ENCODE measurements at regions not wholly inside any gene's neighbourhood (a gene's known extent, or its start where the extent isn't known, plus 50 kb on each side); places are given as distances from the start of the nearest gene placed in this dataset.

- DNase-seq = peak; percentile 11 to 39 (median 34)
- no peaks in the 10 kb centered on the region for H3K36me3 ChIP-seq (replicated peaks in 1 of 2; ENCODE audit: control insufficient read depth in 1 of 2, insufficient read depth in 2 of 2, low read length in 2 of 2)
- Mint-ChIP-seq H3K36me3 (no peaks in the 10 kb centered on the region), H3K9me3 (peaks cover 0 to 2% (median 0%) of the 10 kb centered on the region in 7 donors), H3K27me3 (ENCODE audit: low read depth in 3 of 3) (peaks cover 1 to 5% (median 3%) of the 10 kb centered on the region in 3 donors), H3K27ac (no peak overlapping the region), H3K4me3 (no peak overlapping the region), H3K4me1 (peaks cover 4% of the 10 kb centered on the region)
- no peaks in the 10 kb centered on the region for H3K79me2 ChIP-seq (ENCODE audit: insufficient read depth, low read length)
- H3K4me1 ChIP-seq (ENCODE audit: control insufficient read depth in 1 of 2, insufficient read depth in 2 of 2, low read length in 2 of 2) = no peaks in the 10 kb centered on the region
- H3K4me2 ChIP-seq (replicated peaks; ENCODE audit: extremely low read depth, low read length, poor library complexity, severe bottlenecking) = no peak overlapping the region
- H3K9ac ChIP-seq (ENCODE audit: insufficient read depth, low read length, poor library complexity, severe bottlenecking) = no peak overlapping the region
- intact Hi-C loops (cut with micrococcal nuclease) = loop anchor here (5.0 to 10.0 kb wide), 2 partner anchors 1046 to 1049 kb away; no protein-coding TSS in a partner anchor
- no peak overlapping the region for H3K27ac ChIP-seq (ENCODE audit: low read depth in 1 of 2, low read length in 2 of 2)
- H3K9me3 ChIP-seq (replicated peaks in 1 of 2; ENCODE audit: control insufficient read depth in 1 of 2, insufficient read depth in 1 of 2, low read length in 2 of 2) = no peaks in the 10 kb centered on the region
- peak overlapping the region; percentile 37 for H2AFZ ChIP-seq (ENCODE audit: insufficient read depth, low read depth, low read length, poor library complexity, severe bottlenecking)
- no peaks in the 10 kb centered on the region for H3K27me3 ChIP-seq (ENCODE audit: control insufficient read depth in 2 of 2, insufficient read depth in 2 of 2, low read length in 2 of 2)
- H4K20me1 ChIP-seq (ENCODE audit: insufficient read depth, low read length) = no peaks in the 10 kb centered on the region
- peak; percentile 73 for TF ChIP-seq CTCF (IDR thresholded peaks at IDR 0.05)
- no peak overlapping the region for H3K4me3 ChIP-seq (replicated peaks in 1 of 3; ENCODE audit: low read depth in 2 of 3, low read length in 3 of 3)
- 9% methylated on average over 9 of the region's 12 CpGs for WGBS (ENCODE audit: insufficient coverage)
Observed at GRCh38 chr4:18593297-18594002, 571.9 kb upstream of the LCORL start.

GRCh38 chr4:18582841-18583240, 561.3 kb upstream of the LCORL start:
- Mint-ChIP-seq H3K4me3 (no peak overlapping the region), H3K4me1 (no peaks in the 10 kb centered on the region), H3K27ac (no peak overlapping the region), H3K27me3 (ENCODE audit: low read depth in 3 of 3) (peaks cover 0 to 3% (median 2%) of the 10 kb centered on the region in 3 donors), H3K9me3 (peaks cover 0 to 3% (median 0%) of the 10 kb centered on the region in 7 donors), H3K36me3 (no peaks in the 10 kb centered on the region)
- Histone ChIP-seq H3K27ac (ENCODE audit: low read depth in 1 of 2, low read length in 2 of 2) (no peak overlapping the region), H2AFZ (ENCODE audit: insufficient read depth, low read depth, low read length, poor library complexity, severe bottlenecking) (no peak overlapping the region), H3K36me3 (replicated peaks in 1 of 2; ENCODE audit: control insufficient read depth in 1 of 2, insufficient read depth in 2 of 2, low read length in 2 of 2) (no peaks in the 10 kb centered on the region), H3K9ac (ENCODE audit: insufficient read depth, low read length, poor library complexity, severe bottlenecking) (no peak overlapping the region), H3K4me1 (ENCODE audit: control insufficient read depth in 1 of 2, insufficient read depth in 2 of 2, low read length in 2 of 2) (no peaks in the 10 kb centered on the region), H3K4me3 (replicated peaks in 1 of 3; ENCODE audit: low read depth in 2 of 3, low read length in 3 of 3) (no peak overlapping the region), H3K27me3 (ENCODE audit: control insufficient read depth in 2 of 2, insufficient read depth in 2 of 2, low read length in 2 of 2) (no peaks in the 10 kb centered on the region), H3K4me2 (replicated peaks; ENCODE audit: extremely low read depth, low read length, poor library complexity, severe bottlenecking) (no peak overlapping the region), H4K20me1 (ENCODE audit: insufficient read depth, low read length) (no peaks in the 10 kb centered on the region), H3K79me2 (ENCODE audit: insufficient read depth, low read length) (no peaks in the 10 kb centered on the region), H3K9me3 (replicated peaks in 1 of 2; ENCODE audit: control insufficient read depth in 1 of 2, insufficient read depth in 1 of 2, low read length in 2 of 2) (no peaks in the 10 kb centered on the region)
- no CpG with 5 or more reads among the region's 1 CpG for WGBS (ENCODE audit: insufficient coverage)
- intact Hi-C loops (cut with micrococcal nuclease) = no loop called here
- DNase-seq = no peak
- no peak for TF ChIP-seq CTCF (IDR thresholded peaks at IDR 0.05)
